HEK293T (cell line): ENCODE measurements at regions not wholly inside any gene's neighbourhood (a gene's known extent, or its start where the extent isn't known, plus 50 kb on each side); places are given as distances from the start of the nearest gene placed in this dataset.

Source experiments
- CTCF ChIA-PET: fragments of 350-600 bp; formaldehyde crosslinking; extraction: SDS; loops from one replicate; lab custom pipeline; 2021; ENCODE audit warnings: antibody characterized with exemption, inconsistent platforms; lab: Yijun Ruan, JAX
- POLR2A ChIA-PET: fragments of 350-600 bp; formaldehyde crosslinking; extraction: SDS; loops from one replicate; lab custom pipeline; 2020; ENCODE audit warnings: antibody characterized with exemption, inconsistent platforms; lab: Yijun Ruan, JAX
- DNase-seq: peaks from one replicate; pipeline ENCODE4 v3.0.0; 2012; ENCODE audit warnings: mixed read lengths; ENCODE audit errors: extremely low spot score
- ARNT ChIP-seq: fragments of 450-650 bp; IDR thresholded peaks from 2 replicates; pipeline ENCODE4 v1.6.1; 2017; ENCODE audit warnings: mild to moderate bottlenecking
- BHLHE40 ChIP-seq: fragments of 450-650 bp; IDR thresholded peaks from 2 replicates; pipeline ENCODE4 v1.6.1; 2016; ENCODE audit warnings: mild to moderate bottlenecking, moderate library complexity, borderline replicate concordance
- CTBP1 ChIP-seq: fragments of 450-650 bp; IDR thresholded peaks from 2 replicates; pipeline ENCODE4 v1.6.1; 2016; ENCODE audit warnings: borderline replicate concordance
- ELF4 ChIP-seq: fragments of 450-650 bp; IDR thresholded peaks from 2 replicates; pipeline ENCODE4 v1.6.1; 2017; ENCODE audit warnings: antibody characterized with exemption
- FOXA1 ChIP-seq: fragments of 450-650 bp; IDR thresholded peaks from 2 replicates; pipeline ENCODE4 v1.6.1; 2016; ENCODE audit warnings: mild to moderate bottlenecking
- FOXK2 ChIP-seq: fragments of 450-650 bp; IDR thresholded peaks from 2 replicates; pipeline ENCODE4 v1.6.1; 2016; ENCODE audit warnings: mild to moderate bottlenecking
- FOXM1 ChIP-seq: fragments of 450-650 bp; IDR thresholded peaks from 2 replicates; pipeline ENCODE4 v1.6.1; 2017; ENCODE audit warnings: mild to moderate bottlenecking, borderline replicate concordance
- HDGF ChIP-seq: fragments of 450-650 bp; IDR thresholded peaks from 2 replicates; pipeline ENCODE4 v1.6.1; 2017; ENCODE audit warnings: antibody characterized with exemption, borderline replicate concordance
- L3MBTL2 ChIP-seq: fragments of 450-650 bp; conservative IDR thresholded peaks from 2 replicates; pipeline ENCODE4 v1.6.1; 2016; ENCODE audit warnings: mild to moderate bottlenecking
- LEF1 ChIP-seq: fragments of 450-650 bp; IDR thresholded peaks from 2 replicates; pipeline ENCODE4 v1.6.1; 2017; ENCODE audit warnings: mild to moderate bottlenecking, borderline replicate concordance
- NFRKB ChIP-seq: fragments of 450-650 bp; IDR thresholded peaks from 2 replicates; pipeline ENCODE4 v1.6.1; 2016; ENCODE audit warnings: mild to moderate bottlenecking, moderate library complexity
- PKNOX1 ChIP-seq: fragments of 450-650 bp; IDR thresholded peaks from 2 replicates; pipeline ENCODE4 v1.6.1; 2016
- SP1 ChIP-seq: fragments of 450-650 bp; IDR thresholded peaks from 2 replicates; pipeline ENCODE4 v1.6.1; 2017
- SUZ12 ChIP-seq: fragments of 450-650 bp; IDR thresholded peaks from 2 replicates; pipeline ENCODE4 v1.6.1; 2016; ENCODE audit warnings: mild to moderate bottlenecking
- TARDBP ChIP-seq: fragments of 450-650 bp; IDR thresholded peaks from 2 replicates; pipeline ENCODE4 v1.6.1; 2016
- ZNF384 ChIP-seq: fragments of 450-650 bp; IDR thresholded peaks from 2 replicates; pipeline ENCODE4 v1.6.1; 2016

DNA sequence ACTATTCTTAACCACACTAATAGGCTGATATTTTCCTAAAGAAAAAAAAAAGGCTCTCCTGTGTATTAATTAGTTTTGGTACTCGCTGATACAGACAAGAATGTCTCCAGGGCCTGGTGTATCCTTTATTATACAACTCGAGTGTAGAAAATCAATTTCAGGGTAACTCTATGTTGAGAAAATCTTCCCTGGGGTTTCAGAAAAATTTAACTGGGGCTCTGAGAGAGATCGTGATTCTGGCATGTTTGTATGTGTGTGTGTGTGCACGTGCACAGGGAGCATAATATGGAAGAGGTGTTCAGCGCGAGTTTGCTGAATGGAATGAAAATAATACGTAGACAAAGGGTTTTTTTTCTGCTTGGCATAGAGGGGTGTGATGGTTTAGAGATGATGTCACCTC, 496.8 kb downstream of the GPAM start:
- DNase-seq: no peak
- ChIA-PET CTCF (no interaction called here), POLR2A (no interaction called here)

GRCh38 chr10:111698711-111699110, 484.9 kb downstream of the GPAM start:
- CTCF ChIA-PET: interaction anchor here (1.1 kb wide), 1 partner anchor 401 kb away, joined by 3 read pairs; no protein-coding TSS in a partner anchor

More for the DNA sequence above, 496.8 kb downstream of the GPAM start:
- TF ChIP-seq FOXM1: no peak
- TF ChIP-seq CTBP1: no peak
- no peak for TF ChIP-seq TARDBP
- no peak for TF ChIP-seq BHLHE40
- no peak for TF ChIP-seq L3MBTL2
- no peak for TF ChIP-seq ELF4
- TF ChIP-seq SUZ12: no peak
- no peak for TF ChIP-seq PKNOX1
- no peak for TF ChIP-seq FOXK2
- TF ChIP-seq SP1: no peak
- no peak for TF ChIP-seq NFRKB
- TF ChIP-seq HDGF: no peak

GRCh38 chr10:111703986-111704385, 479.6 kb downstream of the GPAM start:
- DNase-seq: no peak
- TF ChIP-seq SP1 (no peak), SUZ12 (no peak), FOXA1 (no peak), CTBP1 (no peak), TARDBP (no peak), FOXK2 (no peak)
- CTCF ChIA-PET: no interaction called here
- POLR2A ChIA-PET: no interaction called here

More at GRCh38 chr10:111698711-111699110, 484.9 kb downstream of the GPAM start:
- TF ChIP-seq SUZ12 (no peak), L3MBTL2 (no peak), CTBP1 (no peak), FOXK2 (no peak), ZNF384 (no peak), NFRKB (no peak), FOXM1 (no peak), HDGF (no peak), PKNOX1 (no peak), TARDBP (no peak), LEF1 (no peak), SP1 (no peak), ELF4 (no peak), ARNT (no peak), BHLHE40 (no peak)
- no peak for DNase-seq
- POLR2A ChIA-PET: no interaction called here

DNA sequence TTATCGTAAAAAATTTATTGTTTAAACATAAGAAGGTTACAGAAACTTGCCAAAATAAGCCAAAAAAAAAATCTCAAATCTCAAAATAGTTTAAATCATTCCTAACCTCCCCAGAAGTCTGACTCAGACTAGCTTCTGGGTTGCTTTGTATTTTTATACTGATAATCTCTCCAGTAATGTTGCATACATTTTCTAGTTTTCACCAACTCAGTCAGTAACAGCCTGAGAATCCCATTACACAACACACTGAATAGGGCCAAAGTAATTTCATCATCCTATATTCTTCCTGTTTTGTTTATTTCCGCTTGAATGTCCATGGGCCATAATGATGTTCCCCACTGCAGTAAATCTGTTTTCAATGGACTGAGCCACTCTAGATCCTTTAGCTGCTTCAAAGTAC, 478.5 kb downstream of the GPAM start:
- ChIA-PET CTCF (no interaction called here), POLR2A (no interaction called here)
- TF ChIP-seq FOXM1 (no peak), CTBP1 (no peak), BHLHE40 (no peak), FOXK2 (no peak), LEF1 (no peak), ARNT (no peak), L3MBTL2 (no peak), ZNF384 (no peak), ELF4 (no peak), NFRKB (no peak), SUZ12 (no peak), FOXA1 (no peak), TARDBP (no peak), PKNOX1 (no peak), SP1 (no peak)
- no peak for DNase-seq

DNA sequence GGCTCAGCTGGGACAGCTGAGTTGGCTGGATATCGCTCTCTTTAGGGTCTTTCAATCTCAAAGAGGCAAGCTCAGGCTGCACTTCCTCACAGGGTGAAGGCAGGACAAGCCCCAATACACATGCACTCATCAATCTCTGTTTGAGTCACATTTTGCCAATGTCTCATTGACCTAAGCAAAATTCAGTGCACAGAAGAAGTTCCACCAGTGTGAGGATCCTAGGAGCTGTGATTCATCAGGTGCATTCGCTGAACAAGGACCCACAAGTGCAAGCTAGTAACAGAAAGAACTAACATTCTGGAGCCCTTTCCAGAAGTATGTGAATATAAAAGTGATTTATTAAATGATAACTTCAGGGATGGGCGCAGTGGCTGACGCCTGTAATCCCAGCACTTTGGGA, 477.2 kb downstream of the GPAM start:
- POLR2A ChIA-PET: no interaction called here
- CTCF ChIA-PET: no interaction called here
- DNase-seq: no peak
- TF ChIP-seq CTBP1 (no peak), ELF4 (no peak), TARDBP (no peak), L3MBTL2 (no peak), ZNF384 (no peak), FOXK2 (no peak), BHLHE40 (no peak), PKNOX1 (no peak)

- ChIA-PET POLR2A (no interaction called here), CTCF (no interaction called here)
- no peak for TF ChIP-seq SP1
- no peak for TF ChIP-seq FOXK2
- TF ChIP-seq HDGF: no peak
- TF ChIP-seq PKNOX1: no peak
- TF ChIP-seq FOXM1: no peak
- no peak for TF ChIP-seq ARNT
- TF ChIP-seq BHLHE40: no peak
- no peak for DNase-seq
These were observed 476.5 kb downstream of the GPAM start for GRCh38 chr10:111707076-111707475.
